ENCODE measurements at regions not wholly inside any gene's neighbourhood (a gene's known extent, or its start where the extent isn't known, plus 50 kb on each side); places are given as distances from the start of the nearest gene placed in this dataset.

DNA sequence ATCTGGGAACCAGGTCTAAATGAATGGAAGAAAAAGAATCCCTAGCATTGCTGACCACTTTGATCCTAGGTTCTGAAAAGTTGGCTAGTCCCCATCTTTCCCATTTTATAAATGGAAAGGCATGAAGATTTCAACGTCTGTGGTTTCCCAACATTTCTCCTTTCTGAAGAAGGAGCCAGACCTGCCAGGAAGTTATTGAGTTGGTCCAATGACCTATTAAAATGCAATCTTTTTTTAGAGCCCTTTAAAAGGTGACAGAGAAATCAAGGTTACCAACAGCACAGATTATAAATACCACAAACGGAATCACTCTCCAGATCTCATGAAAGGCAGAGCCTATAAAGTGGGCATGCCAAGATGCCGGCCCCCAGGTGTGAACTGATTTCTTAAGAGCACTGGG lies 505.6 kb upstream of the THBS1 start:
- DNase-seq (ENCODE audit: low read depth) = no peak
- TF ChIP-seq CTCF (IDR thresholded peaks at IDR 0.05; ENCODE audit: insufficient read depth, low read depth, low read length, missing control alignments) = no peak
- H3K4me3 ChIP-seq (ENCODE audit: low read depth, low read length) = no peak overlapping the region

DNA sequence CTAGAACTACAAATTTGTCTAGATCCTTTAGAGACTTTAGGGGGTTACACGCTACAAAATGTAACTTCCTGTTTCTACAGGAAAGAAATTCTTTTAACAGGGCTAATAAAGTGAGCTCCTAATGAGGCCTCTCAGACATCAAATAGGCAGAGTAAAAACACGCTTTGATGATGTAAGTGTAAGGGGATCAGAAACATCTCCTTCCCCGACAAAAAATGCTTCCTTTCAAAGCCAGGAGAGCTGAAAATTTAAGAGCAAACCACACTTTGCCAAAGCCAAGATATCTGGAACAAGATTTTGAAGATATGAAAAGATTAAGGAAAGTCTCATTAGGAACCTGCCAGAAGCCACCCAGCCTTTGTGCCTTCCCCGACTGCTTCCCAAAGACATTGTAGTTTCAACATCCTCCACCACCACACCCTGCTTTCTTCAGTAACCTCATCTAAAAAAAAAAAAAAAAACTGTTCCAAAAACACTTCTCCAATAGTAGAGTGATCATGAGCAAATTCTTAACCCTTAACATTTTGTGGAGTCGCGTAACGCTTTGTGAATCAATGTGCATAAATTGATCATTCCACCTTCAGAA lies 505.0 kb upstream of the THBS1 start:
- DNase-seq (ENCODE audit: low read depth) = no peak

GRCh38 chr15:39078026-39078425 lies 502.9 kb upstream of the THBS1 start:
- TF ChIP-seq CTCF (IDR thresholded peaks at IDR 0.05; ENCODE audit: insufficient read depth, low read depth, low read length, missing control alignments) = no peak
- no peak overlapping the region for H3K4me3 ChIP-seq (ENCODE audit: low read depth, low read length)
- DNase-seq (ENCODE audit: low read depth) = no peak

More for the DNA sequence above, 505.0 kb upstream of the THBS1 start:
- TF ChIP-seq CTCF (IDR thresholded peaks at IDR 0.05; ENCODE audit: insufficient read depth, low read depth, low read length, missing control alignments) = no peak
- H3K4me3 ChIP-seq (ENCODE audit: low read depth, low read length) = no peak overlapping the region

DNA sequence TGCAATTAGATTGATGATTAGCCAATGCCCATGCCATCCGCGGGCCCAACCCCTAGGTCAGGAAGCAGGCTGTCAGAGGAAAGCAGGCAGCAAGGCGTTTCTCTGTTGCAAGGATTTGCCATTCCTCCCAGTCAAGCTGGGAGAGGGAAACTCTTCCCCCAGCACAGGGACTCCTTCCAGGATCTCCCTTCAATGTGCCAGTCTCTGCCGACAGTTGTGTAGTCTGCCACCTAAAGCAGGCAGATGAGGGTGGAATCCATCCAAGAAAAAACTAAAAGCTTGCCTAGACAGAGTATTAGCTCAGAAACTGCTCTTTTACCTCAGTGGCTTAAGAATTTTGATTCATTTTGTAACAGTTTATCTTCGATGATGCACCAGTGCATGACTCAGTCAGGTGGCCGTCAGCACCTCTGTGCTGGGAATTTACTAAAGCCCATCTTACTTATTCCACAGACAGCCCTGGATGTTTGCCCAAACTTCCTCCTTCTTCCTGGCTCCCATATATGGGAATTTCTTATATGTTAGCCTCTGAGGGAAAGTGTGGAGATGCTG lies 501.5 kb upstream of the THBS1 start:
- no peak for TF ChIP-seq CTCF (IDR thresholded peaks at IDR 0.05; ENCODE audit: insufficient read depth, low read depth, low read length, missing control alignments)
- H3K4me3 ChIP-seq (ENCODE audit: low read depth, low read length) = no peak overlapping the region
- DNase-seq (ENCODE audit: low read depth) = no peak

- no peak for DNase-seq (ENCODE audit: low read depth)
- no peak overlapping the region for H3K4me3 ChIP-seq (ENCODE audit: low read depth, low read length)
- TF ChIP-seq CTCF (IDR thresholded peaks at IDR 0.05; ENCODE audit: insufficient read depth, low read depth, low read length, missing control alignments) = no peak
Observed at GRCh38 chr15:39083213-39083612, 497.7 kb upstream of the THBS1 start.

DNA sequence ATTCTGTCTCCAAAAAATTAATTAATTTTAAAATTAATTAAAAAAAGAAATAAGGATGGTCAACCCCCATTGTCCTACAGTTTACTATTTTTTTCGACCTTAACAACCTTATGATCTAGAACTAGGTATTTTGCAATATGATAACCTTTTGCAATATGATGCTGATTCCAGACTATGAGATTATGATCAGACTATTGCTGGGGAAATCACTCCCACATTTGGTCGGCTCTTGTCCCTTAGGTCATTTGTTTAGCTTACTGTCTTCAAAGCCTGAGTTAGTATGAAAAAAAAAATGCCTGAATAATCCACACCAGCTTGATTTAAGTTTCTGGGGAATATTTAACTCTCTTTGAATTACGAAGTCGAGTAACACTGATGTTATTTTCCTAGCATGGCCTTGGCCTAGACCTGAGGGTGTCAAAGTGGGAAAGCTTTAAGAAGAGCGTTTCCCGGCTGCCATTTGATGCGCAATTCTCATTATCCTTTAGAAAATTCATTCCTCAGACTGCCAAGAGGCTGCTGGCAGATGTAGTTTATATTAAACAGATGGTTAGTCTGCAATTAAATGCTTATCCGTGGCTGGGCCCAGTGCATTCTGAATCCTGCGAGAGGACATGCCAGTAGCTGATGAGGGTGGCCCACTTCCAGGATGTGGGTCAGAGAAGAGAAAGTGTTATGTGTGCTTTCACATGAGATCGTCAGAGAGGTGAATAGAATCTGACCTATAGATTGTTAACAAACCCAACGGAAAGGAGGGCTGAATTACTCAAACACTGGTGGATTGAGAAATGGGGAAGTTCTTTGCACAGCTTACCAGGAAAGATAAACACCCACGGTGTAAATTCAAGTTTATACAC lies 496.0 kb upstream of the THBS1 start:
- no peak overlapping the region for H3K4me3 ChIP-seq (ENCODE audit: low read depth, low read length)
- peak; percentile 20 for DNase-seq (ENCODE audit: low read depth)
- TF ChIP-seq CTCF (IDR thresholded peaks at IDR 0.05; ENCODE audit: insufficient read depth, low read depth, low read length, missing control alignments) = no peak

Measured in GM12865 (cell line).